Pancreas (tissue), 10 donors: ENCODE measurements at regions not wholly inside any gene's neighbourhood (a gene's known extent, or its start where the extent isn't known, plus 50 kb on each side); places are given as distances from the start of the nearest gene placed in this dataset.
A peak's percentile ranks its signal among the peaks of the same experiment; 100 is the strongest.

Source experiments
- ATAC-seq, 4 donors: fragments of 200-7000 bp; cut with Tn5 transposase; one replicate each; pipeline versions ENCODE4 v1.8.0 to v1.9.1; 2020; ENCODE audit warnings: mild to moderate bottlenecking in 4 of 4, moderate library complexity in 4 of 4
- DNase-seq, 6 donors: peaks; one replicate each; pipeline ENCODE4 v3.0.0-alpha.2; 2020
- FAIRE-seq: peaks from 2 replicates; lab custom pipeline; 2012; peaks lifted over from hg19 to GRCh38; lab: Jason Lieb, UNC
- H3K27ac ChIP-seq, 4 donors: fragments of 200-600 bp; sonication (generic); 1 replicate in 3 of 4; 2 replicates in 1 of 4; pipeline versions ENCODE4 v1.5.0 to v1.8.0; 2020
- H3K27me3 ChIP-seq, 4 donors: fragments of 200-600 bp; one replicate each; pipeline ENCODE4 v1.8.0; 2021
- H3K36me3 ChIP-seq, 3 donors: fragments of 200-600 bp; sonication (generic) in 1 of 3; one replicate each; pipeline versions ENCODE4 v1.5.0 to v1.8.0; 2020 to 2021
- H3K4me1 ChIP-seq, 3 donors: fragments of 200-600 bp; one replicate each; pipeline ENCODE4 v1.8.0; 2021
- H3K4me3 ChIP-seq, 4 donors: fragments of 200-600 bp; sonication (generic) in 2 of 4; one replicate each; pipeline versions ENCODE4 v1.5.0 to v1.8.0; 2020 to 2021
- H3K9me3 ChIP-seq, 4 donors: fragments of 200-600 bp; one replicate each; pipeline ENCODE4 v1.8.0; 2021
- CTCF ChIP-seq, 4 donors: fragments of 200-600 bp; sonication (generic) in 3 of 4; IDR thresholded peaks; one replicate each; pipeline versions ENCODE4 v1.5.0 to v1.8.0; 2021; ENCODE audit warnings: antibody characterized with exemption in 4 of 4
- WGBS, 2 donors: extraction: QIAGEN DNeasy Blood & Tissue Kit; methylation state at CpG; one replicate each; pipeline ENCODE4 v1.1.7; 2013; 5-methylcytosine and 5-hydroxymethylcytosine counted together
- intact Hi-C, 3 donors: fragments of 100-400 bp; cut with DNase I; formaldehyde crosslinking; loops; one replicate each; pipeline versions ENCODE4 v1.11.1 to v1.14.2; 2022
- donor health status: healthy with polysubstance abuse.
- donor health status: DM: no; HTN: no; CAD: no; lungs with moderate emphysema.
- donor health status: DM: no; HTN: no; CAD: no.
- donor health status: control.
- donor health status: control.
- donor health status: Bipolar disorder and iron deficiency.
- donor health status: DM: yes; HTN: yes; CAD: no.
- donor health status: DM: no; HTN: no; CAD: no.
- donor health status: DM: no; HTN: no; CAD: no.
- donor health status: DM: yes; HTN: yes; CAD: no.

- WGBS, 2 donors, result 94% methylated on average over 1 of the region's 1 CpG
- no peak for ATAC-seq
- FAIRE-seq, result no peak
- H3K36me3 ChIP-seq, result no peaks in the 10 kb centered on the region
- TF ChIP-seq CTCF (IDR thresholded peaks at IDR 0.05), result no peak
- no peak for DNase-seq
- H3K27ac ChIP-seq, result no peak overlapping the region
- no peak overlapping the region for H3K4me3 ChIP-seq
- no peaks in the 10 kb centered on the region for H3K27me3 ChIP-seq
- intact Hi-C loops, result no loop called here
- H3K4me1 ChIP-seq, result no peaks in the 10 kb centered on the region
- H3K9me3 ChIP-seq, result no peaks in the 10 kb centered on the region
Observed at GRCh38 chr7:84512055-84512454, 317.5 kb upstream of the SEMA3A start.

- no peak for DNase-seq
- no peaks in the 10 kb centered on the region for H3K9me3 ChIP-seq
- no peak for ATAC-seq
- intact Hi-C loops, result no loop called here
- no peaks in the 10 kb centered on the region for H3K4me1 ChIP-seq
- H3K27ac ChIP-seq, result no peak overlapping the region
- WGBS, 2 donors, result 80 to 93% methylated on average over 1 of the region's 1 CpG
- no peak overlapping the region for H3K4me3 ChIP-seq
- H3K27me3 ChIP-seq, result no peaks in the 10 kb centered on the region
- FAIRE-seq, result no peak
- H3K36me3 ChIP-seq, result no peaks in the 10 kb centered on the region
- no peak for TF ChIP-seq CTCF (IDR thresholded peaks at IDR 0.05)
Observed at GRCh38 chr7:84510505-84510904, 315.9 kb upstream of the SEMA3A start.

GRCh38 chr7:84509522-84509921 lies 314.9 kb upstream of the SEMA3A start:
- H3K36me3 ChIP-seq, result no peaks in the 10 kb centered on the region
- no peaks in the 10 kb centered on the region for H3K9me3 ChIP-seq
- H3K4me3 ChIP-seq, result no peak overlapping the region
- WGBS, 2 donors, result 28 to 35% methylated on average over 1 of the region's 1 CpG
- ATAC-seq (peak in 2 of 4 donors; percentile 46 to 57), FAIRE-seq (no peak), DNase-seq (no peak)
- no peaks in the 10 kb centered on the region for H3K4me1 ChIP-seq
- TF ChIP-seq CTCF (IDR thresholded peaks at IDR 0.05), result no peak
- H3K27me3 ChIP-seq, result no peaks in the 10 kb centered on the region
- H3K27ac ChIP-seq, result no peak overlapping the region
- intact Hi-C loops, result no loop called here

- no peak for ATAC-seq
- Histone ChIP-seq H3K4me3 (no peak overlapping the region), H3K27me3 (no peaks in the 10 kb centered on the region), H3K36me3 (no peaks in the 10 kb centered on the region), H3K9me3 (no peaks in the 10 kb centered on the region), H3K27ac (no peak overlapping the region), H3K4me1 (no peaks in the 10 kb centered on the region)
- no peak for TF ChIP-seq CTCF (IDR thresholded peaks at IDR 0.05)
- WGBS, 2 donors, result 77% methylated on average over 4 of the region's 4 CpGs
- DNase-seq, result no peak
- intact Hi-C loops, result no loop called here
- no peak for FAIRE-seq
Observed at GRCh38 chr7:84508606-84509005, 314.0 kb upstream of the SEMA3A start.

- 85 to 96% methylated on average over 5 of the region's 5 CpGs for WGBS, 2 donors
- H3K36me3 ChIP-seq, result no peaks in the 10 kb centered on the region
- intact Hi-C loops, result no loop called here
- FAIRE-seq (no peak), DNase-seq (no peak), ATAC-seq (no peak)
- no peaks in the 10 kb centered on the region for H3K27me3 ChIP-seq
- no peaks in the 10 kb centered on the region for H3K4me1 ChIP-seq
- H3K27ac ChIP-seq, result no peak overlapping the region
- no peak overlapping the region for H3K4me3 ChIP-seq
- no peak for TF ChIP-seq CTCF (IDR thresholded peaks at IDR 0.05)
- no peaks in the 10 kb centered on the region for H3K9me3 ChIP-seq
Observed at GRCh38 chr7:84507529-84507928, 312.9 kb upstream of the SEMA3A start.
